Midbrain (tissue), 1 donor: ENCODE measurements at regions not wholly inside any gene's neighbourhood (a gene's known extent, or its start where the extent isn't known, plus 50 kb on each side); places are given as distances from the start of the nearest gene placed in this dataset.

Source experiments
- DNase-seq: peaks from one replicate; lab custom pipeline; 2025; lab: John Stamatoyannopoulos, UW

DNA sequence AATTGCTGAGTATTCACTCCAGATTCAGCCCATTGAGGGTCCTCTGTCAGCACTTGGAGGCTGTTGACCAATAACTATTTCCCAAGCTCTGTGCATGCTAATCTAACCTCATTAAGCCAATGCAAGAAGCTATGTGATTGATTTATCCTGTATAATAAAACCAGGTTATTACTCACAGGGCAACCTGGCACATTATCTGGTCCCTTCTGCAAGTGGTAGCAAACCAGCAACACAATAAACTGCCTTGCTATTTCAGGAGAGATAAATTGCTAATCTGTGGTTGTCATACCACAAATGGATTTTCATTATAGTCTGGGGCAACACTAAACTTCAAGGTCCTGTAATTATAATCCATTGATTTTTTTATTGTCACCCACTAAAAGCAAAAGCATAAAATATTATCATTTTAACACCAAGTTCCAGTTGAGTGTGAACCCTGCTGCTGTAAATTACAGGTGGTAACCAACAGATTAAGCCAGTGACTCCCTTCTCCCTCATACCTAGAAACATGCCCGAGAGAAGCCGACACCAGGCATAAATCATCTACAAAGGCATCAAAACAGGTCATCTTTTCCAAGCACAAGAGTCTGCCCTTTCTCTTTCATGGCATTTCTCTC lies 51.1 kb upstream of the SOX9 start:
- DNase-seq, result no peak
